Transverse colon (tissue), 3 donors: ENCODE measurements at regions not wholly inside any gene's neighbourhood (a gene's known extent, or its start where the extent isn't known, plus 50 kb on each side); places are given as distances from the start of the nearest gene placed in this dataset.

Experiments used
- EP300 ChIP-seq: sonication (generic); formaldehyde crosslinking; IDR thresholded peaks from one replicate; pipeline ENCODE4 v1.6.1; 2017; ENCODE audit warnings: antibody characterized with exemption, low read depth
- TF ChIP-seq, protein P1 (sequence below), 5 experiments: fragments of 200-600 bp in 3 of 5; fragments of 450-650 bp in 2 of 5; sonication (generic) in 3 of 5; IDR thresholded peaks; 1 replicate in 2 of 5; 2 replicates in 3 of 5; pipeline ENCODE4 v1.5.1; 2016 to 2017; ENCODE audit warnings: antibody characterized with exemption in 5 of 5, inconsistent platforms in 3 of 5, mild to moderate bottlenecking in 2 of 5, moderate library complexity in 1 of 5

DNA sequence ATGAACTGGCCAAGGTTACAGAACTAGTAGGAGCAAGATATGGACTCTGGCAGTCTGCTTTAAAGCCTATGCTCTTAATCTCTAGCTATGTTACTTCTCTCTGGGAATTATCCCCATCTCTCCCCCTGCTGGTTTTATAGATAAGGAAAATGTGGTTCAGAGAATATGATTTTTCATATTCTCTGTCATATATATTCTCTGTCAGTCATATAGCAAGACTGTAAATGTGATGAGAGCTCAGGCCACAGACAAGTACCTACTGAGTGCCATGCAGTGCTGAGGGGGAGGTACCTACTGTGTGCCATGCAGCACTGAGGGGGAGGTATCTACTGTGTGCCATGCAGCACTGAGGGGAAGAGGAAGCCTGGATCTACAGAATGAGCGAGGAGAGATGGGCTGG, 220.3 kb upstream of the FGGY start:
- no peak for TF ChIP-seq EP300
- TF ChIP-seq, protein P1, sequence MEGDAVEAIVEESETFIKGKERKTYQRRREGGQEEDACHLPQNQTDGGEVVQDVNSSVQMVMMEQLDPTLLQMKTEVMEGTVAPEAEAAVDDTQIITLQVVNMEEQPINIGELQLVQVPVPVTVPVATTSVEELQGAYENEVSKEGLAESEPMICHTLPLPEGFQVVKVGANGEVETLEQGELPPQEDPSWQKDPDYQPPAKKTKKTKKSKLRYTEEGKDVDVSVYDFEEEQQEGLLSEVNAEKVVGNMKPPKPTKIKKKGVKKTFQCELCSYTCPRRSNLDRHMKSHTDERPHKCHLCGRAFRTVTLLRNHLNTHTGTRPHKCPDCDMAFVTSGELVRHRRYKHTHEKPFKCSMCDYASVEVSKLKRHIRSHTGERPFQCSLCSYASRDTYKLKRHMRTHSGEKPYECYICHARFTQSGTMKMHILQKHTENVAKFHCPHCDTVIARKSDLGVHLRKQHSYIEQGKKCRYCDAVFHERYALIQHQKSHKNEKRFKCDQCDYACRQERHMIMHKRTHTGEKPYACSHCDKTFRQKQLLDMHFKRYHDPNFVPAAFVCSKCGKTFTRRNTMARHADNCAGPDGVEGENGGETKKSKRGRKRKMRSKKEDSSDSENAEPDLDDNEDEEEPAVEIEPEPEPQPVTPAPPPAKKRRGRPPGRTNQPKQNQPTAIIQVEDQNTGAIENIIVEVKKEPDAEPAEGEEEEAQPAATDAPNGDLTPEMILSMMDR (IDR thresholded peaks at IDR 0.05): peak; percentile 22 to 55 (median 30)
